ENCODE measurements at regions not wholly inside any gene's neighbourhood (a gene's known extent, or its start where the extent isn't known, plus 50 kb on each side); places are given as distances from the start of the nearest gene placed in this dataset.

- in situ Hi-C loops (cut with HindIII; ENCODE audit: low sequenced_read_pairs) = no loop called here
- no peak for TF ChIP-seq CTCF (IDR thresholded peaks at IDR 0.05; ENCODE audit: low read depth, low read length)
- no peak overlapping the region for H3K4me3 ChIP-seq (ENCODE audit: low read depth, low read length)
- DNase-seq (ENCODE audit: low read depth, low spot score) = no peak
Measured at GRCh38 chr3:194827486-194827885, 141.8 kb downstream of the FAM43A start.

GRCh38 chr3:194828116-194828515, 142.4 kb downstream of the FAM43A start:
- no peak for TF ChIP-seq CTCF (IDR thresholded peaks at IDR 0.05; ENCODE audit: low read depth, low read length)
- in situ Hi-C loops (cut with HindIII; ENCODE audit: low sequenced_read_pairs) = no loop called here
- no peak overlapping the region for H3K4me3 ChIP-seq (ENCODE audit: low read depth, low read length)
- DNase-seq (ENCODE audit: low read depth, low spot score) = no peak

- TF ChIP-seq CTCF (IDR thresholded peaks at IDR 0.05; ENCODE audit: low read depth, low read length) = no peak
- DNase-seq (ENCODE audit: low read depth, low spot score) = no peak
- H3K4me3 ChIP-seq (ENCODE audit: low read depth, low read length) = no peak overlapping the region
- in situ Hi-C loops (cut with HindIII; ENCODE audit: low sequenced_read_pairs) = no loop called here
Measured at GRCh38 chr3:194828926-194829325, 143.2 kb downstream of the FAM43A start.

GRCh38 chr3:194830401-194830800, 144.7 kb downstream of the FAM43A start:
- in situ Hi-C loops (cut with HindIII; ENCODE audit: low sequenced_read_pairs) = no loop called here
- TF ChIP-seq CTCF (IDR thresholded peaks at IDR 0.05; ENCODE audit: low read depth, low read length) = no peak
- DNase-seq (ENCODE audit: low read depth, low spot score) = no peak
- no peak overlapping the region for H3K4me3 ChIP-seq (ENCODE audit: low read depth, low read length)

- DNase-seq (ENCODE audit: low read depth, low spot score) = no peak
- no peak overlapping the region for H3K4me3 ChIP-seq (ENCODE audit: low read depth, low read length)
- TF ChIP-seq CTCF (IDR thresholded peaks at IDR 0.05; ENCODE audit: low read depth, low read length) = no peak
- in situ Hi-C loops (cut with HindIII; ENCODE audit: low sequenced_read_pairs) = no loop called here
Measured at GRCh38 chr3:194830978-194831377, 145.3 kb downstream of the FAM43A start.

GRCh38 chr3:194832346-194833104, 146.8 kb downstream of the FAM43A start:
- no peak for TF ChIP-seq CTCF (IDR thresholded peaks at IDR 0.05; ENCODE audit: low read depth, low read length)
- no peak overlapping the region for H3K4me3 ChIP-seq (ENCODE audit: low read depth, low read length)
- DNase-seq (ENCODE audit: low read depth, low spot score) = no peak
- in situ Hi-C loops (cut with HindIII; ENCODE audit: low sequenced_read_pairs) = no loop called here

Measured in astrocyte of the spinal cord (primary cell).